ENCODE measurements at regions not wholly inside any gene's neighbourhood (a gene's known extent, or its start where the extent isn't known, plus 50 kb on each side); places are given as distances from the start of the nearest gene placed in this dataset.

DNA sequence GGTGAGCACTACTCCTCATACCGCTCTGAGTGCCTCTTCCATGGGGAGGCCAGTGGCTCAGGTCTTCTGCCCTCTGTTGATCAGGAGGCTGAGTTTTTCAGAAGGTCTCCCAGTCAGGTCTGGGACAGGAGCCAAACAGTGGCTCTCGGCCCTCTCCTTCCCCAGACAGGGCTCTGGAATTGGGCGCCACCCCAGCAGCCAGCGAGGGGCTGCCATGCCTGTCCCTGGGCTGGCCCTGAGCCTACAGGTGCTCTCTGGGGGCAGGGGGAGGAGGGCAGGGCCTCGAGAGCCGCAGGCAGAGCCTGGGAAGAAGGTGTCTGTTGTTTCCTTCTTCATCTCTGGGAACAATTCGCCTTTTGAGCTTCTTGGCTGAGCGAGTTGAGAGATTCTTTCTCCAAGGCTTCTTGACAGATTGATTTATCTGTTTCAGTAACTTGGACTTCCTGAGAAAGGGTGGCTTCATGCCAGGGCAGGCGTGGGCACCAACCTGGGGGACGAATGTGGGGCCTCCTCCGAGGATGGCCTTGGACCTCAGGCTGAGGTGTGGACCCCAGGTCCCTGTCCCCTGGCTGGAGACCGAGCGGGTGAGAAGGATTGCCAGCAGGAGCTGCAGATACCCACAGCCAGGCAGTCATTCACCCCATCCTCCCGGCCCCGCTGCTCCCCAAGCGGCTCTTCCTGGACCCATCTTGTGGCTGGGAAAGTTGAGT is 64.7 kb upstream of the GLI2 start:
- Histone ChIP-seq H3K36me3 (no peaks in the 10 kb centered on the region), H3K27me3 (no peaks in the 10 kb centered on the region), H3K4me3 (ENCODE audit: low read depth, low read length) (no peak overlapping the region), H3K4me1 (no peaks in the 10 kb centered on the region), H3K9me3 (no peaks in the 10 kb centered on the region)
- no peak for DNase-seq
- TF ChIP-seq CTCF (IDR thresholded peaks at IDR 0.05; ENCODE audit: low read depth, low read length), result no peak

- Histone ChIP-seq H3K4me1 (no peaks in the 10 kb centered on the region), H3K36me3 (no peaks in the 10 kb centered on the region), H3K27me3 (no peaks in the 10 kb centered on the region), H3K4me3 (ENCODE audit: low read depth, low read length) (no peak overlapping the region), H3K9me3 (no peaks in the 10 kb centered on the region)
- TF ChIP-seq CTCF (IDR thresholded peaks at IDR 0.05; ENCODE audit: low read depth, low read length), result no peak
- no peak for DNase-seq
Observed at GRCh38 chr2:120672526-120673204, 63.0 kb upstream of the GLI2 start.

- Histone ChIP-seq H3K27me3 (no peaks in the 10 kb centered on the region), H3K36me3 (no peaks in the 10 kb centered on the region), H3K9me3 (no peaks in the 10 kb centered on the region), H3K4me1 (no peaks in the 10 kb centered on the region), H3K4me3 (ENCODE audit: low read depth, low read length) (no peak overlapping the region)
- no peak for TF ChIP-seq CTCF (IDR thresholded peaks at IDR 0.05; ENCODE audit: low read depth, low read length)
- no peak for DNase-seq
Observed at GRCh38 chr2:120673205-120673550, 62.5 kb upstream of the GLI2 start.

DNA sequence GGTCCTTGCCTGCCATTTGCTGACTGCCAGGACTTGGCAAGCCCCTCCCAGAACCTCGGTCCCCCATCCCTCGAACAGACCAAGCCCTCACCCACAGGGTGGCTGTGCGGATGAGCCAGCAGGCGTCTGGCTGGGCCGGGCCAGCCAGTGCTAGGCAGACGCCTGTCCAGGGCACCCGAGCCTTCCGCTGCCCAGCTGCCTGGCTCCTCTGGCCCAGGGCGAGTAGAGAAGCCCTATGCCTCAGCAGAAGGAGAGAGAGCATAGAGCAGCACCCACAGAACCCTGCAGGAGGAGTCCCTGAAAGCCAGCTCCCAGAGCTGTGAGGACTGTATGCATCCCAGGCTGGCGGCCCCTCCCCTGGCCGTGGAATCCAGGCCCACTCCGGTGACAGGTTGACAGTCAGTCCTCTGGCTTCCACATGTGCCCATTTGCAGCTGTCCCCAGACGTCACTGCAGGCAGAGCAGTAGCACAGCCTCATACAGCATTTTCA is 62.1 kb upstream of the GLI2 start:
- DNase-seq, result no peak
- TF ChIP-seq CTCF (IDR thresholded peaks at IDR 0.05; ENCODE audit: low read depth, low read length), result no peak
- H3K9me3 ChIP-seq, result no peaks in the 10 kb centered on the region
- H3K36me3 ChIP-seq, result no peaks in the 10 kb centered on the region
- no peaks in the 10 kb centered on the region for H3K4me1 ChIP-seq
- H3K27me3 ChIP-seq, result no peaks in the 10 kb centered on the region
- H3K4me3 ChIP-seq (ENCODE audit: low read depth, low read length), result no peak overlapping the region

DNA sequence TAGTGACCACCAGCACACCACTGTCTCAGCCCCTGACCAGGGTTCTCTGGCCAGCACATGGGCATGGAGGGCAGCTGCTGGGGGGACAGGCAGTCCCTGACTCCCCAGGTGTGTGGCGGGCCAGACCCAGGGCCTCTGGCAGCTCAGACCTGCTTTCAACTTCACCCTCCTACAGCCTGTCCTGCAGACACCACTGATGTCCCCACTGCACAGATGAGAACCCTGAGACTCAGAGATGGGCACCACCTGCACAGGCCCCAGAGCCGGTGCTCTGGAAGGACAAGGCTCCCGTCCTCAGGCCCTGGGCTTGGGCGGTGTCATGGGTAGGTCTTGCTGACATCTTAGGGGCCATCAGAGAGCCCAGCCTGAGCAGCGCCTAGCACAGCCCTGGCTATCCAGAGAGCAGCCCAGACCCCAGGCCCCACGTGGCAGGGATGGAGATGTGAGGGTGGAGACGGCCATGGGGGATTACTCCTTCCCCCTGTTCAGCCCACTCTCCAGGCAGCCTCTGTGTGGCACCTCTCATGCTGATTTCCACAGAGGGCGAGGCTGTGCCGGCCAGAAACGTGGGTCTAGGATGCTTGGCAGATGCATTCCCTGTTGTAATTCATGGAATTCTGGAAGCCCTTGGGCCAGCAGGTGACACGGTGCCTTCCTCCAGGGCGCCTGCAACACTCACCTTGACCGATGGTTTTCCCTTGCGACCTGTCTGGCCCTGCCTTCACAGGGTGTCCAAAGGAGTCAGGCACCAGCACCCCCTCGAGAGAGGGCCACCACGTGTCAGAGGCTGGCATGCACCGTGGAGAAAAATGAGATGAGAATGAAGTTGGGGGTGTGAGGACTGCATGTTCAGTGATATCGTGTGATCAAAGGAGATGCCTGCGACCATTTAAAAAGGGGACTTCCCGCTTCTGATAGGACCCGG is 61.2 kb upstream of the GLI2 start:
- TF ChIP-seq CTCF (IDR thresholded peaks at IDR 0.05; ENCODE audit: low read depth, low read length), result no peak
- no peaks in the 10 kb centered on the region for H3K36me3 ChIP-seq
- no peaks in the 10 kb centered on the region for H3K4me1 ChIP-seq
- DNase-seq, result no peak
- H3K27me3 ChIP-seq, result no peaks in the 10 kb centered on the region
- no peaks in the 10 kb centered on the region for H3K9me3 ChIP-seq
- H3K4me3 ChIP-seq (ENCODE audit: low read depth, low read length), result no peak overlapping the region
